Thyroid gland (tissue), 4 donors: ENCODE measurements at regions not wholly inside any gene's neighbourhood (a gene's known extent, or its start where the extent isn't known, plus 50 kb on each side); places are given as distances from the start of the nearest gene placed in this dataset.

Experiments
- DNase-seq, 2 donors: peaks; one replicate each; pipeline ENCODE4 v3.0.0-alpha.2; 2019
- H3K27ac ChIP-seq, 3 donors: fragments of 200-600 bp; sonication (generic); 1 replicate in 2 of 3; 2 replicates in 1 of 3; pipeline ENCODE4 v1.5.1; 2016 to 2019; ENCODE audit warnings: mild to moderate bottlenecking in 1 of 3, moderate library complexity in 1 of 3
- H3K27me3 ChIP-seq: fragments of 200-600 bp; sonication (generic); one replicate; pipeline ENCODE4 v1.5.1; 2019
- H3K36me3 ChIP-seq, 2 donors: fragments of 200-600 bp; sonication (generic); one replicate each; pipeline ENCODE4 v1.5.1; 2016 to 2019
- H3K4me1 ChIP-seq, 2 donors: fragments of 200-600 bp; sonication (generic); one replicate each; pipeline ENCODE4 v1.5.1; 2017 to 2019
- H3K4me3 ChIP-seq, 3 donors: fragments of 200-600 bp; sonication (generic); replicated peaks in 1 of 3; 1 replicate in 2 of 3; 2 replicates in 1 of 3; pipeline ENCODE4 v1.5.1; 2016; ENCODE audit warnings: mild to moderate bottlenecking in 1 of 3
- H3K9me3 ChIP-seq: fragments of 200-600 bp; sonication (generic); one replicate; pipeline ENCODE4 v1.5.1; 2017
- CTCF ChIP-seq, 6 experiments: fragments of 200-600 bp in 3 of 6; fragments of 450-650 bp in 3 of 6; sonication (generic) in 3 of 6; IDR thresholded peaks; one replicate each; pipeline ENCODE4 v1.5.1; 2016 to 2019; ENCODE audit warnings: antibody characterized with exemption in 6 of 6, mild to moderate bottlenecking in 2 of 6, inconsistent platforms in 1 of 6, moderate library complexity in 1 of 6
- POLR2A ChIP-seq, 2 donors: fragments of 450-650 bp; IDR thresholded peaks; one replicate each; pipeline ENCODE4 v1.6.1; 2017; ENCODE audit warnings: antibody characterized with exemption in 2 of 2, mild to moderate bottlenecking in 2 of 2, moderate library complexity in 1 of 2
- WGBS, 2 donors: methylation state at CpG; one replicate each; pipeline ENCODE4 v1.1.5; 2017; 5-methylcytosine and 5-hydroxymethylcytosine counted together
- intact Hi-C: fragments of 100-400 bp; cut with DNase I; formaldehyde crosslinking; loops from one replicate; pipeline ENCODE4 v1.15.1; 2023

- H3K4me3 ChIP-seq = no peak overlapping the region
- no peak overlapping the region for H3K27ac ChIP-seq
- peaks cover 0 to 5% of the 10 kb centered on the region in 2 donors for H3K4me1 ChIP-seq
- no peaks in the 10 kb centered on the region for H3K9me3 ChIP-seq
- TF ChIP-seq POLR2A (IDR thresholded peaks at IDR 0.05) = no peak
- TF ChIP-seq CTCF (IDR thresholded peaks at IDR 0.05) = no peak
- DNase-seq = no peak
- intact Hi-C loops = no loop called here
- H3K27me3 ChIP-seq = no peaks in the 10 kb centered on the region
- WGBS, 2 donors = 85 to 89% methylated on average over 2 of the region's 2 CpGs
- H3K36me3 ChIP-seq = no peaks in the 10 kb centered on the region
These were observed 202.4 kb downstream of the SAMD5 start for GRCh38 chr6:147710890-147711289.

GRCh38 chr6:147711476-147711875, 203.0 kb downstream of the SAMD5 start:
- no peaks in the 10 kb centered on the region for H3K36me3 ChIP-seq
- H3K4me1 ChIP-seq = peaks cover 0 to 5% of the 10 kb centered on the region in 2 donors
- 71 to 72% methylated on average over 4 of the region's 4 CpGs for WGBS, 2 donors
- H3K27me3 ChIP-seq = no peaks in the 10 kb centered on the region
- no peak for DNase-seq
- TF ChIP-seq POLR2A (IDR thresholded peaks at IDR 0.05) (no peak), CTCF (IDR thresholded peaks at IDR 0.05) (no peak)
- no peak overlapping the region for H3K27ac ChIP-seq
- no peak overlapping the region for H3K4me3 ChIP-seq
- no peaks in the 10 kb centered on the region for H3K9me3 ChIP-seq
- intact Hi-C loops = no loop called here

- TF ChIP-seq POLR2A (IDR thresholded peaks at IDR 0.05) (no peak), CTCF (IDR thresholded peaks at IDR 0.05) (no peak)
- Histone ChIP-seq H3K36me3 (no peaks in the 10 kb centered on the region), H3K9me3 (no peaks in the 10 kb centered on the region), H3K27ac (no peak overlapping the region), H3K4me1 (peaks cover 0 to 5% of the 10 kb centered on the region in 2 donors), H3K27me3 (no peaks in the 10 kb centered on the region), H3K4me3 (no peak overlapping the region)
- no peak for DNase-seq
- 73 to 87% methylated on average over 2 of the region's 2 CpGs for WGBS, 2 donors
- intact Hi-C loops = no loop called here
These were observed 204.4 kb downstream of the SAMD5 start for GRCh38 chr6:147712841-147713240.

GRCh38 chr6:147715035-147715434, 206.5 kb downstream of the SAMD5 start:
- TF ChIP-seq POLR2A (IDR thresholded peaks at IDR 0.05) (no peak), CTCF (IDR thresholded peaks at IDR 0.05) (no peak)
- no peak for DNase-seq

GRCh38 chr6:147716434-147716833, 207.9 kb downstream of the SAMD5 start:
- 31 to 69% methylated on average over 3 to 4 of the region's 4 CpGs for WGBS, 2 donors
- H3K27me3 ChIP-seq = no peaks in the 10 kb centered on the region
- H3K27ac ChIP-seq = no peak overlapping the region
- H3K36me3 ChIP-seq = no peaks in the 10 kb centered on the region
- no peak overlapping the region for H3K4me3 ChIP-seq
- H3K4me1 ChIP-seq = no peaks in the 10 kb centered on the region
- no peak for TF ChIP-seq POLR2A (IDR thresholded peaks at IDR 0.05)
- peak in 1 of 2 donors; percentile 57 for DNase-seq
- intact Hi-C loops = no loop called here
- no peaks in the 10 kb centered on the region for H3K9me3 ChIP-seq

More at GRCh38 chr6:147715035-147715434, 206.5 kb downstream of the SAMD5 start:
- H3K27me3 ChIP-seq = no peaks in the 10 kb centered on the region
- H3K36me3 ChIP-seq = no peaks in the 10 kb centered on the region
- H3K27ac ChIP-seq = no peak overlapping the region
- no peak overlapping the region for H3K4me3 ChIP-seq
- no peaks in the 10 kb centered on the region for H3K9me3 ChIP-seq
- intact Hi-C loops = no loop called here
- H3K4me1 ChIP-seq = no peaks in the 10 kb centered on the region
- WGBS, 2 donors = 88 to 96% methylated on average over 5 of the region's 5 CpGs

- no peak overlapping the region for H3K4me3 ChIP-seq
- no peak overlapping the region for H3K27ac ChIP-seq
- intact Hi-C loops = no loop called here
- WGBS, 2 donors = 66 to 94% methylated on average over 5 of the region's 5 CpGs
- TF ChIP-seq POLR2A (IDR thresholded peaks at IDR 0.05) (no peak), CTCF (IDR thresholded peaks at IDR 0.05) (no peak)
- H3K27me3 ChIP-seq = no peaks in the 10 kb centered on the region
- H3K9me3 ChIP-seq = no peaks in the 10 kb centered on the region
- H3K36me3 ChIP-seq = no peaks in the 10 kb centered on the region
- no peak for DNase-seq
- H3K4me1 ChIP-seq = no peaks in the 10 kb centered on the region
These were observed 209.5 kb downstream of the SAMD5 start for GRCh38 chr6:147717991-147718390.
